Stimulated activated memory B cell treated with anti-CD40 and anti-IgM and Interleukin-4, amounts not matched to agents 10 μg/mL and 1 μg/mL and 100 μg/mL, for 72 hours (primary cell): ENCODE measurements at regions not wholly inside any gene's neighbourhood (a gene's known extent, or its start where the extent isn't known, plus 50 kb on each side); places are given as distances from the start of the nearest gene placed in this dataset.

Experiments used
- ATAC-seq: fragments of 150-1000 bp; cut with Tn5 transposase; 2 replicates; pipeline ENCODE4 v1.10.0; 2021
- H3K27ac Mint-ChIP-seq: one replicate; pipeline ENCODE4 v1.8.0; 2022; ENCODE audit warnings: mild to moderate bottlenecking, mixed read lengths
- H3K27me3 Mint-ChIP-seq: one replicate; pipeline ENCODE4 v1.8.0; 2022; ENCODE audit warnings: mixed read lengths
- H3K36me3 Mint-ChIP-seq: one replicate; pipeline ENCODE4 v1.8.0; 2022; ENCODE audit warnings: mixed read lengths
- H3K4me1 Mint-ChIP-seq: one replicate; pipeline ENCODE4 v1.8.0; 2022; ENCODE audit warnings: mixed read lengths
- H3K4me3 Mint-ChIP-seq: one replicate; pipeline ENCODE4 v1.8.0; 2022; ENCODE audit warnings: mild to moderate bottlenecking, moderate library complexity, mixed read lengths
- H3K9me3 Mint-ChIP-seq: one replicate; pipeline ENCODE4 v1.8.0; 2022; ENCODE audit warnings: mixed read lengths

DNA sequence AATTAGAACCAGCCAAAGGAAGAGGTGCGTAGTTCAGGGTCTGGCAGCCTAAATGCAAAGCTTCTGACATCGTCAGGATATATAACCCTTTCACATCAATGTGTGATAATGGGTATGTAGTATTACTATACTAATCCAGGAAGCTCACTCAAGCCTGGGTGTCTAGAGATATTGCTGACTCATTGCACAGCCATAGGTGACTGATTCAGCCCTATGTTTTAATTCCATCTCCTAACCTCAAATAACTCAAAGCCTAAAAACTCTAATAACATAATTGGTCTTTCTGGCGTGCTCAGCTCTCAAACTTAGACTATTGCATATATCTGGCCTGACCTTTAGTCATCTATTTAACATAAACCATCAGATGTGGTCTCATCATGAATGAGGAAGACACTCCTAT lies 658.4 kb downstream of the TBC1D32 start:
- ATAC-seq = no peak
- Mint-ChIP-seq H3K4me3 (no peak overlapping the region), H3K4me1 (no peaks in the 10 kb centered on the region), H3K36me3 (no peaks in the 10 kb centered on the region), H3K9me3 (peaks cover 3% of the 10 kb centered on the region), H3K27ac (no peak overlapping the region), H3K27me3 (no peaks in the 10 kb centered on the region)

DNA sequence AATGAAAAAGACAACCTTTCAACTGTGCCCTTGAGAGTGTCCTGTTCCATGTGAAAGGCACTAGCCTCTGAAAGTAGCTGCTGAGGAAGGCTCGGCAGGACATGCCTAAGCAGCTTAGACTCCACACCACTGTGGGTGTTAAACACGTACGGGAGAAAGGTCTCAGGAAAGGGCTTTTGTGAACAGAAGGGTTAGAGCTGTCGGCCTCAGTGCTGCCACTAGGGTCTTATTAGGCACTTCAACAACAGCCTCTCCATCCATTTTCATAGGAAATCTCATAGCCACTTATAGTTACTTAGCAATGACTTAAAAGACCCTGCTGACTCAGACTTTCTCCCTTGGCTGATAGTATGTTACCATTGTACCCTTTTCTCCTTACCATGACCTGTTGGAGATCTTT lies 662.8 kb downstream of the TBC1D32 start:
- no peak overlapping the region for H3K27ac Mint-ChIP-seq
- peaks cover 9% of the 10 kb centered on the region for H3K9me3 Mint-ChIP-seq
- no peak for ATAC-seq
- no peaks in the 10 kb centered on the region for H3K36me3 Mint-ChIP-seq
- H3K4me1 Mint-ChIP-seq = no peaks in the 10 kb centered on the region
- H3K27me3 Mint-ChIP-seq = no peaks in the 10 kb centered on the region
- no peak overlapping the region for H3K4me3 Mint-ChIP-seq

DNA sequence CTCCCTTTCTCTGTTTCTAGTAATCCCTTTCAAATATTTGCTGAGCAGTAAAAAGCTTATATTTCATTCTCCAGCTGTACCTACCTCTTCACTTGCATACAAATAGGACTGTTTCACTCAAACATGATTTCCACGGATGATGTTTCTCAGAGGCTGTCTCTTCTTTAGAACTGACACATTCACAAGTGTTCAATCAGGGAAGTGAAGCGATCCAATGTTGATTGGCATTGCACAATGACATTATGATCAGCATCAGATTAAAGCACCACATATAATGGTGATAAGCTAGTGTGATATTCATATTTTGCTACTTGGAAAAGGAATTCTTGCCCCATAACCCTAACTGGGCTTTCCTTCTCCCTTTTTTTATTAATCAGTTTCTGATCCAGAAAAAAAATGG lies 681.8 kb downstream of the TBC1D32 start:
- ATAC-seq = no peak
- H3K27me3 Mint-ChIP-seq = no peaks in the 10 kb centered on the region
- H3K4me3 Mint-ChIP-seq = no peak overlapping the region
- H3K9me3 Mint-ChIP-seq = peaks cover 6% of the 10 kb centered on the region
- no peaks in the 10 kb centered on the region for H3K4me1 Mint-ChIP-seq
- no peak overlapping the region for H3K27ac Mint-ChIP-seq
- H3K36me3 Mint-ChIP-seq = no peaks in the 10 kb centered on the region

DNA sequence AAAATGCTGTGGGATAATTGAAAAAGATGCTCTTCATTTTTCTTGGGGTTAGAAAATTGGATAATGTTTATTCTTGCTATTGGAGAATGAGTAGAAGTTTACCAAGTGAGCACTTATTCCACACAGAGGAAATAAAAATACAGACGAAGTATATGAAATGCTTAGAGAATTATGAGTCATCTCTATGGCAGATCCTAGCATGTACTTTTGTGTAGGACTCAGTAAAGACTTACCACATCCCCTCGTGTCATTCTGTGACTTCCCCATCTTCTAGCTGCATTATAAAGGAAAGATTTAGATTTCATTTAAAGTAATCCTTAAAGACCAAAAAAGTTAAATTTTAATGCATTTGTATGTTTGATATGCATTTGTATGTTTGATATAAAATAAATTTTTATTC lies 685.6 kb downstream of the TBC1D32 start:
- H3K4me1 Mint-ChIP-seq = no peaks in the 10 kb centered on the region
- no peak overlapping the region for H3K4me3 Mint-ChIP-seq
- peaks cover 6% of the 10 kb centered on the region for H3K9me3 Mint-ChIP-seq
- H3K27ac Mint-ChIP-seq = no peak overlapping the region
- H3K36me3 Mint-ChIP-seq = no peaks in the 10 kb centered on the region
- no peak for ATAC-seq
- peaks cover 8% of the 10 kb centered on the region for H3K27me3 Mint-ChIP-seq

DNA sequence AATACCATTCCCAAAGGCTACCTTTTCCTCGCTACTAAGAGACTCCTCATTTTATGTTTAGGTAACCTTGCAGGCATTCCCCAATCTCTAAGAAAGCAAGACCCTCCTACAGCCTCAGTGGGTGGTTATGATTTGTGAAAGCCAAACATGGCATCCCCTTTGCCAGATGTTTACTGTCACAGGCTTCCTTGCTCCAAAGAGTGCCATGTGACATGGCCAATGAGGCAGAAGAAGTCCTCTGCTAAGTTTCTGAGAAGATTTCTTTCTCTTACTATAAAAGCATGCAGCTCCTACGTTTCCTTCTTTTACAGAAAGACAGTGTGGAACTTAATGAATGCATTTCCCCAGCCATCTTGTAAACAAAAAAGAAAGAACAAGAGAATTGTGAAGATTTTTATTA lies 688.2 kb downstream of the TBC1D32 start:
- no peak overlapping the region for H3K27ac Mint-ChIP-seq
- peaks cover 12% of the 10 kb centered on the region for H3K9me3 Mint-ChIP-seq
- H3K4me3 Mint-ChIP-seq = no peak overlapping the region
- H3K27me3 Mint-ChIP-seq = peaks cover 8% of the 10 kb centered on the region
- no peaks in the 10 kb centered on the region for H3K4me1 Mint-ChIP-seq
- no peak for ATAC-seq
- no peaks in the 10 kb centered on the region for H3K36me3 Mint-ChIP-seq

DNA sequence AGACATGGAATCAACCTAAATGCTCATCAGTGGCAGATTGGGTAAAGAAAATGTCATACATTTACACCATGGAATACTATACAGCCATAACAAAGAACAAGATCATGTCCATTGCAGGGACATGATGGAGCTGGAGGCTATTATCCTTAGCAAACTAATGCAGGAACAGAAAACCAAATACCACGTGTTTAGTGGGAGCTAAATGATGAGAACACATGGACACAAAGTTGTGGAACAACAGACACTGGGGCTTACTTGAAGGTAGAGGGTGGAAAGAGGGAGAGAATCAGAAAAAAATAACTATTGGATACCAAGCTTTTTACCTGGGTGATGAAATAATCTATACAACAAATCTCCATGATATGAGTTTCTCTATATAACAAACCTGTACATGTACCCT lies 701.3 kb downstream of the TBC1D32 start:
- peaks cover 7% of the 10 kb centered on the region for H3K9me3 Mint-ChIP-seq
- H3K27ac Mint-ChIP-seq = no peak overlapping the region
- H3K4me1 Mint-ChIP-seq = no peaks in the 10 kb centered on the region
- no peaks in the 10 kb centered on the region for H3K27me3 Mint-ChIP-seq
- no peak for ATAC-seq
- no peak overlapping the region for H3K4me3 Mint-ChIP-seq
- H3K36me3 Mint-ChIP-seq = no peaks in the 10 kb centered on the region

DNA sequence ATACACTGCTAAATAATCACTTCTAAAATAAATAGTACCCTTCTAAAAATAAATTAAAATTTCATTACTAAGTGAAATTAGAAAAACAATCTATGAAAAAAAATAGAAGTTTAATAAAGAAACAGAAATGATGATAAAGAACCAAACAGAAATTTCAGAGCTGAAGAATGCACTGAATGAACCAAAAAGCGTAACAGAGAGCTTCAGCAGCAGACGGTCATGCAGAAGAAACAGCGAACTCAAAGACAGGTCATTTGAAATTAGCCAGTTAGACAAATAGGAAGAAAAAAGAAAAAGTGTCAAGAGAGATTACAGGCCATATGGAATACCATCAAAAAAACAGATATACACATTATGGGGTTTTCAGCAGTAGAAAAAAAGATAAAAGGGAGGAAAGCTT lies 706.7 kb downstream of the TBC1D32 start:
- Mint-ChIP-seq H3K27ac (no peak overlapping the region), H3K9me3 (peaks cover 6% of the 10 kb centered on the region), H3K27me3 (no peaks in the 10 kb centered on the region), H3K36me3 (no peaks in the 10 kb centered on the region), H3K4me3 (no peak overlapping the region), H3K4me1 (no peaks in the 10 kb centered on the region)
- no peak for ATAC-seq

DNA sequence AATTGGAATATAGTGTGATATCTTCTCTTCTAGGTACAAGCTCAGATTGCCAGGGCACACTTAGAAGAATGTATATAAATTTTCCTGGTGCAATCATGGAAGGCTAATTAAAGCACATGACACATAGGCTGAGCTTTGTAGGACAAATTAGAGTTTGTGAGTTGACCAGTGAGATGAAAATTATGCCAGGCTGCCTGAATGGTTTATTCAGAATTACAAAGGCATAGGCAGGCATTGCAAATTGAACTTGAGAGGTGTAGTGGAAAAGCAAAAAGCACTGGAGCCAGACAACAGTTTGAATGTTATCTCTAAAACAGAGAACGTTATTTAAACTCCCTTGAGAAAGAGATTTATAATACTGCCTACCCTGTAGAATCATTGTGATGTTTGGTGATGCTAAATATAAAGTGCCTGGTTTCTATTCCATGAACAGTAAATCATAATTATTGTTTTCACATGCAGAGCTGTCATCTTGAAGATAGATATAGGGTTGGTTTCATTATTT lies 712.1 kb downstream of the TBC1D32 start:
- H3K9me3 Mint-ChIP-seq = no peaks in the 10 kb centered on the region
- H3K27me3 Mint-ChIP-seq = no peaks in the 10 kb centered on the region
- H3K4me3 Mint-ChIP-seq = no peak overlapping the region
- no peaks in the 10 kb centered on the region for H3K4me1 Mint-ChIP-seq
- no peak overlapping the region for H3K27ac Mint-ChIP-seq
- ATAC-seq = no peak
- H3K36me3 Mint-ChIP-seq = no peaks in the 10 kb centered on the region

DNA sequence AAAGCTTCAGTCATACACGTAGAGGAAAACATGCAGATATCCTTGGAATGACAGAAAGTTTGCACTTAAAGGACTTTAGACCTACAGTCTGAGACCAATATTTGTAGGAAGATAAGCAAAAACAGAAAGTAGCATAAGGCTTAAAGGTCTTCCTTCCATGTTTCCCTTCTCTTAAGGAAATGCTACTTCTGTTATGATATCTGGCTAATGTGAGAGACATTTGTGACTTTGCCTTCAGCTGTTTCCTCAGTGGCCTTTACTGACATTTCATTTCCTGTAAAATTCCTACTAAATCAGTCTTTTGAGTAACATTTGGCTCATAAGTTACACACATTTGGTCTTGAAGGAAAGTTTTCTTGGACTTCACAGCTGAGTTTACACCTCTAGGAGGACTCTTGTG lies 713.4 kb downstream of the TBC1D32 start:
- H3K36me3 Mint-ChIP-seq = no peaks in the 10 kb centered on the region
- no peak overlapping the region for H3K27ac Mint-ChIP-seq
- H3K4me1 Mint-ChIP-seq = no peaks in the 10 kb centered on the region
- H3K9me3 Mint-ChIP-seq = no peaks in the 10 kb centered on the region
- no peaks in the 10 kb centered on the region for H3K27me3 Mint-ChIP-seq
- no peak for ATAC-seq
- H3K4me3 Mint-ChIP-seq = no peak overlapping the region

DNA sequence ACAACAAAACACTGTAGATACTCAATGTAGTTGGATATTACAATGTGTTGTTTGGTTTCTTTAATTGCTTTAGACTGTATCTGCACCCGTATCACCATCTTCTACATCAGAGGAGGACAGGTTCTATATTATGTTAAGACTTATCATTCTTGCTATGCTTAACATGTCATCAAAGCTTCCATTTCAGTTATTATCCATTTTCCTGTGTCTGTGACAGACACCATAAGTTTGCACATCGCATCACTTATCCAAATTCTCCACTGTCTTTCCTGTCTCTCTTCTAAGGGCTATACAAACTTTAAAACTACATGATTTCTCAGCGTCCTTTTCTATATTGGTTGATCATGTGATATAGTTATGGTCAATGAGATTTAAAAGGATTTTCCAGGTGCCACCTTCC lies 719.0 kb downstream of the TBC1D32 start:
- Mint-ChIP-seq H3K9me3 (no peaks in the 10 kb centered on the region), H3K27me3 (no peaks in the 10 kb centered on the region), H3K4me3 (no peak overlapping the region), H3K27ac (no peak overlapping the region), H3K4me1 (no peaks in the 10 kb centered on the region), H3K36me3 (no peaks in the 10 kb centered on the region)
- no peak for ATAC-seq

DNA sequence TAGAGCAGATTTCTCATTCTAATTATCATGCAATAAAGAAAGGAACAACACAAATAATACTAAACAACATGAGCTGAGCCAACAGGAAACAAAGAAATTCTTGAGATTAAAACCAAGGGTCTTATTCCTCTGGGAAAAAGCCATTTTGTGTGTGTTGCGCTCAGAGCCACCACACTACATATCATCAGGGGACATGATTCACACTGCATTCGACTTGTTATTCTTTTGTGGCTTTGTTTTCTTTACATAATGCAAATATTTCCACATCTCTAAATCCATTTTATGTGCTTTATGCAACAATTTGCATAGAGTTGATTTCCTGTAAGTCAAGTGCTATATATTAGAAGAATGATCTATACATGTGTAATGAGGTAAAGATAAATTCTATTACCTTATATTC lies 719.6 kb downstream of the TBC1D32 start:
- H3K9me3 Mint-ChIP-seq = no peaks in the 10 kb centered on the region
- no peaks in the 10 kb centered on the region for H3K27me3 Mint-ChIP-seq

DNA sequence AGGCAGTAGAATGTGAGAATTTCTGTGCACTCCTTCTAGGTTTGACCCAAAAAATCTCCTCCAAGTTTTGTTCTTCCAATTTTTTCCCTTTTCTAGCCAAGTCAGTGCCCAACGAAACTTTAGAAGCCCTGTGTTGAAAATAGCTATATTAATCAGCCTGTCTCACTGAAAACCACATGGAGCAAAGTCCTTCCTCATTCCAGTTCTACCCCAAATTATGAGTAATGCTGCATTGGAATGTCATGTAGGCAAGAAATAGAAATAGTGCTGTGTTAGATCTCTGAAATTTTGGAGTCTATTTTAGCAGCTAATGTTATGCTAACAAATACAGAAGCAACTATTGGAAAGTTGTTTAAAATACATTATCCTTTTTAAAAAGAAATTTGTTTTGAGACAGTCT lies 725.5 kb downstream of the TBC1D32 start:
- Mint-ChIP-seq H3K27me3 (no peaks in the 10 kb centered on the region), H3K4me3 (no peak overlapping the region), H3K4me1 (no peaks in the 10 kb centered on the region), H3K9me3 (no peaks in the 10 kb centered on the region), H3K36me3 (no peaks in the 10 kb centered on the region), H3K27ac (no peak overlapping the region)
- ATAC-seq = no peak

More for the DNA sequence above, 719.6 kb downstream of the TBC1D32 start:
- H3K4me3 Mint-ChIP-seq = no peak overlapping the region
- no peak overlapping the region for H3K27ac Mint-ChIP-seq
- ATAC-seq = no peak
- H3K36me3 Mint-ChIP-seq = no peaks in the 10 kb centered on the region
- H3K4me1 Mint-ChIP-seq = no peaks in the 10 kb centered on the region

DNA sequence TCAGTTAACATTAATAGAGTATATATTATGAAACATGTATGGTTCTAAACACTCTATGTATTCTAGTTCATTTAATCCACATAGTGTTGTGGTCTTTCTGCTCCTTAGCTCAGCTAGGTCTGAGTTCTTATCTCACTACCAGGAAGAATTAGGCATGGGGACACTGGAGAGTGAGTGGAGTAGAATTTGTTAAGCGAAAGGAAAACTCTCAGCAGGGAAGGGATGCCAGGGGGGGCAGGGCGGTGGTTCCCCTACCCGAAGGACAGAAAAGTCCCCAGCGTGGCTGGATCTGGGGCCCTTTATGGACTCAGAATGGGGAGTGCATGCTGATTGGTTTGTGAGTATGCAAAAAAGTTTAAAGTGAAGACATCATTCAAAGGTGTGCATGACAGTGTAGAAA lies 727.5 kb downstream of the TBC1D32 start:
- H3K9me3 Mint-ChIP-seq = no peaks in the 10 kb centered on the region
- H3K4me3 Mint-ChIP-seq = no peak overlapping the region
- H3K4me1 Mint-ChIP-seq = no peaks in the 10 kb centered on the region
- H3K27ac Mint-ChIP-seq = no peak overlapping the region
- H3K27me3 Mint-ChIP-seq = no peaks in the 10 kb centered on the region
- no peaks in the 10 kb centered on the region for H3K36me3 Mint-ChIP-seq
- ATAC-seq = no peak

DNA sequence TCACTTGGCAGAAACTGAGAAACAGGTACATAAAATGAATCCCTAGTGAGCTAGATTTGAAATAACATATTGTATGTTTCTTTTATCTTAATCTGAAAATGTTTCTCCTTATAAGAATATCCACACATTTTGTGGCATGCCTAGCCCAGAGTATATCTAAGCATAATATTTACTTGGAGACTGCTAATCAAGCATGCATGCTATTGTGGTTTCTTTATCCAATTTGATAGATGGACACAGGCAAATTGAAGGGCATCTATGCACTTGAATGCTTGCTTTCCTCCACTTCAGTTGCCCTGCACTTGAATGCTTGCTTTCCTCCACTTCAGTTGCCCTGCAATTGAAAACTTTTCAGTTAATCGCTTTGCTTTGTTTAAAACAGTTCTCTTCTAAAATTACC lies 729.8 kb downstream of the TBC1D32 start:
- no peaks in the 10 kb centered on the region for H3K4me1 Mint-ChIP-seq
- H3K36me3 Mint-ChIP-seq = no peaks in the 10 kb centered on the region
- no peak overlapping the region for H3K27ac Mint-ChIP-seq
- H3K27me3 Mint-ChIP-seq = no peaks in the 10 kb centered on the region
- ATAC-seq = no peak
- H3K4me3 Mint-ChIP-seq = no peak overlapping the region
- no peaks in the 10 kb centered on the region for H3K9me3 Mint-ChIP-seq

DNA sequence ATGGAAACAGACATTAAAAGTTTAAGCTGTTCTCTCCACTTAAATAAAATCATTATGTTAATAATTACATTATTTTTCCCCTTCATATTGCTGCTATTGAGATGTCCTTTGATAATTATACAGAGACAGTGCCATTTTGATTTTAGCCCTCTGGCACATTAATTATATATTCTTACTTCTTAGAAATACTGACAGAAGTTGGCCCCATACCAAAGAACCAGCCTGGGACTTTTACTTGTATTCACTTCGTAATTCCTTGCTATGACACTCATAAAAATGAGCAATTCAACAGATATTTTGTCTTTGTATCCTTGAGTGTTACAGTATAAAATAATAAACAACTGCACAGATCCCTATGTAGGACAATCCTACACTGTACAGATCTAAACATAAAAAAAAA lies 743.7 kb downstream of the TBC1D32 start:
- Mint-ChIP-seq H3K36me3 (no peaks in the 10 kb centered on the region), H3K4me3 (no peak overlapping the region), H3K27ac (no peak overlapping the region), H3K4me1 (no peaks in the 10 kb centered on the region), H3K9me3 (no peaks in the 10 kb centered on the region), H3K27me3 (no peaks in the 10 kb centered on the region)
- ATAC-seq = no peak

DNA sequence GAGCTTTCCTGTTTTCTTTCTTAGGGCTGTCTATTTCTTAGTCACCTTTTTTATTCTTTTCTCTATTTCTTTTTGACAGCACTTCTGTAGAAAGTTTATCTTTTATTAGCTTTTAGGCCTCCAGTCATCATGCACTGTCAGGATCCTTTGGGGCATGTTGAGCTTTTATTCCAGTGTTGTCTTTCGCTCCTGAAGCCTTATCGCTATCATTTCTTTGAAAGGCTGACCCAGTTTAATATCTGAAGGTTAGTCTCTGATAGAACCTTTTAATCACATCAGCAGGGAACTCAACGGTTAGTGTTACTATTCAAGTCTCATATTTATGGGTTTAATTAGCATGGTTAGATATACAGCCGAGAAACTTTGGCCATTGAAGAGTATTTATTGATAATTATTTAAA lies 745.9 kb downstream of the TBC1D32 start:
- H3K27me3 Mint-ChIP-seq = no peaks in the 10 kb centered on the region
- no peak overlapping the region for H3K27ac Mint-ChIP-seq
- ATAC-seq = no peak
- H3K4me1 Mint-ChIP-seq = no peaks in the 10 kb centered on the region
- no peak overlapping the region for H3K4me3 Mint-ChIP-seq
- no peaks in the 10 kb centered on the region for H3K9me3 Mint-ChIP-seq
- H3K36me3 Mint-ChIP-seq = no peaks in the 10 kb centered on the region

DNA sequence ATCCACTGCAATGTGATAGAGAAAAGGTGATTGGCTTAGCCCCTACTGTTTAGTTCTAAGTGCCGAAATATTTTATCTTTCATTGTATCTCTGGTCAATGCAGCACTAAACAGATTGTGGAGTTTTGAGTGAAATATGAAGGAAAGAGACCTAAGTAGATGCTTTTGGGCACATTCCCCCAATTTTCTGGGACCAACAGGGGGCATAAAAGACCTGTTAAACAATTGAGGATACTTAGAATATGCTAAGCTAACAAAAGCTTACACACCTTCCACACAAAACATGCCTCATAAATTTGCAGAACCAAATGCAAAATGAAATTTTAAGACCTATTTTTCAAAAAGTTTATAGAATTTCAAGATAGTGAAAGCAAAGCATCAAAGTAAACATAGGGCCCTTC lies 746.9 kb downstream of the TBC1D32 start:
- Mint-ChIP-seq H3K27ac (no peak overlapping the region), H3K36me3 (no peaks in the 10 kb centered on the region), H3K4me3 (no peak overlapping the region), H3K9me3 (peaks cover under 1% of the 10 kb centered on the region), H3K4me1 (no peaks in the 10 kb centered on the region), H3K27me3 (no peaks in the 10 kb centered on the region)
- ATAC-seq = no peak
